ENCODE measurements at regions not wholly inside any gene's neighbourhood (a gene's known extent, or its start where the extent isn't known, plus 50 kb on each side); places are given as distances from the start of the nearest gene placed in this dataset.

- DNase-seq = no peak
These were observed 424.3 kb upstream of the FAT3 start for GRCh38 chr11:91800208-91800914.

GRCh38 chr11:91798240-91798639 lies 426.4 kb upstream of the FAT3 start:
- no peak for DNase-seq

GRCh38 chr11:91796999-91797398 lies 427.6 kb upstream of the FAT3 start:
- DNase-seq = no peak

- DNase-seq = no peak
These were observed 429.3 kb upstream of the FAT3 start for GRCh38 chr11:91795139-91795887.

GRCh38 chr11:91794146-91794545 lies 430.5 kb upstream of the FAT3 start:
- DNase-seq = no peak

- no peak for DNase-seq
These were observed 431.8 kb upstream of the FAT3 start for GRCh38 chr11:91792779-91793262.

- no peak for DNase-seq
These were observed 433.5 kb upstream of the FAT3 start for GRCh38 chr11:91791171-91791468.

- DNase-seq = no peak
These were observed 434.1 kb upstream of the FAT3 start for GRCh38 chr11:91790346-91791170.

GRCh38 chr11:91788764-91789163 lies 435.9 kb upstream of the FAT3 start:
- no peak for DNase-seq

- no peak for DNase-seq
These were observed 438.5 kb upstream of the FAT3 start for GRCh38 chr11:91786097-91786496.

GRCh38 chr11:91783173-91783572 lies 441.4 kb upstream of the FAT3 start:
- DNase-seq = no peak

GRCh38 chr11:91778758-91779157 lies 445.9 kb upstream of the FAT3 start:
- DNase-seq = no peak

GRCh38 chr11:91776655-91777054 lies 448.0 kb upstream of the FAT3 start:
- DNase-seq = peak; percentile 66

GRCh38 chr11:91773090-91773489 lies 451.5 kb upstream of the FAT3 start:
- DNase-seq = peak; percentile 12

GRCh38 chr11:91771961-91772360 lies 452.7 kb upstream of the FAT3 start:
- DNase-seq = no peak

- no peak for DNase-seq
These were observed 455.8 kb upstream of the FAT3 start for GRCh38 chr11:91768783-91769182.

- DNase-seq = no peak
These were observed 461.3 kb upstream of the FAT3 start for GRCh38 chr11:91763331-91763730.

- DNase-seq = no peak
These were observed 463.1 kb upstream of the FAT3 start for GRCh38 chr11:91761406-91762025.

GRCh38 chr11:91756829-91757480 lies 467.7 kb upstream of the FAT3 start:
- DNase-seq = no peak

- DNase-seq = no peak
These were observed 468.5 kb upstream of the FAT3 start for GRCh38 chr11:91755951-91756707.

- no peak for DNase-seq
These were observed 469.1 kb upstream of the FAT3 start for GRCh38 chr11:91755526-91755925.

- DNase-seq = no peak
These were observed 475.4 kb upstream of the FAT3 start for GRCh38 chr11:91749251-91749650.

All from NCI-H1092 treated with DMSO at 0.1 percent for 48 hours (cell line).